GM23338 (cell line): ENCODE measurements at regions not wholly inside any gene's neighbourhood (a gene's known extent, or its start where the extent isn't known, plus 50 kb on each side); places are given as distances from the start of the nearest gene placed in this dataset.

Experiments
- ATAC-seq: fragments of 200-7000 bp; cut with Tn5 transposase; 3 replicates; pipeline ENCODE4 v1.9.1; 2020
- DNase-seq: peaks from one replicate; pipeline ENCODE4 v3.0.0-alpha.2; 2015; ENCODE audit warnings: low spot score
- H2AFZ ChIP-seq: fragments of 200-600 bp; sonication (generic); 2 replicates; pipeline ENCODE4 v1.8.0; 2016; ENCODE audit warnings: antibody characterized with exemption, mild to moderate bottlenecking, moderate library complexity
- H3F3A ChIP-seq: fragments of 200-600 bp; sonication (generic); replicated peaks from 2 replicates; pipeline ENCODE4 v1.8.0; 2017; ENCODE audit warnings: antibody characterized with exemption, mixed run types, low read depth
- H3K27ac ChIP-seq: fragments of 200-600 bp; sonication (generic); 2 replicates; pipeline ENCODE4 v1.6.1; 2016; ENCODE audit warnings: low read depth
- H3K27me3 ChIP-seq: fragments of 200-600 bp; sonication (generic); 2 replicates; pipeline ENCODE4 v1.8.0; 2016; ENCODE audit warnings: mild to moderate bottlenecking, mixed run types, moderate library complexity; ENCODE audit not compliant: insufficient read depth
- H3K36me3 ChIP-seq: fragments of 200-600 bp; sonication (generic); 2 replicates; pipeline ENCODE4 v1.8.0; 2016; ENCODE audit warnings: mild to moderate bottlenecking; ENCODE audit not compliant: insufficient read depth
- H3K4me1 ChIP-seq: fragments of 200-600 bp; sonication (generic); 2 replicates; pipeline ENCODE4 v1.8.0; 2016; ENCODE audit warnings: mild to moderate bottlenecking, moderate library complexity; ENCODE audit not compliant: insufficient read depth
- H3K4me2 ChIP-seq: fragments of 200-600 bp; sonication (generic); 2 replicates; pipeline ENCODE4 v1.7.1; 2017; ENCODE audit warnings: mixed run types
- H3K4me3 ChIP-seq: fragments of 200-600 bp; sonication (generic); 2 replicates; pipeline ENCODE4 v1.6.1; 2016; ENCODE audit warnings: mixed run types
- H3K79me2 ChIP-seq: fragments of 200-600 bp; sonication (generic); replicated peaks from 2 replicates; pipeline ENCODE4 v1.8.0; 2017; ENCODE audit warnings: mild to moderate bottlenecking; ENCODE audit not compliant: insufficient read depth
- H3K9me2 ChIP-seq: fragments of 200-600 bp; sonication (generic); 2 replicates; pipeline ENCODE4 v1.8.0; 2017; ENCODE audit not compliant: insufficient read depth
- H4K20me1 ChIP-seq: fragments of 200-600 bp; sonication (generic); replicated peaks from 2 replicates; pipeline ENCODE4 v1.8.0; 2017; ENCODE audit warnings: mild to moderate bottlenecking; ENCODE audit not compliant: insufficient read depth
- H3K27ac Mint-ChIP-seq: 2 replicates; pipeline ENCODE4 v1.8.0; 2020; ENCODE audit warnings: inconsistent platforms, mild to moderate bottlenecking, moderate library complexity, mixed read lengths
- H3K27me3 Mint-ChIP-seq: 3 replicates; pipeline ENCODE4 v1.8.0; 2022; ENCODE audit warnings: low read depth, mild to moderate bottlenecking, moderate library complexity, mixed read lengths, inconsistent platforms; ENCODE audit not compliant: insufficient read depth, poor library complexity
- H3K36me3 Mint-ChIP-seq: 3 replicates; pipeline ENCODE4 v1.8.0; 2021; ENCODE audit warnings: low read depth, mild to moderate bottlenecking, inconsistent platforms, moderate library complexity, mixed read lengths
- H3K4me1 Mint-ChIP-seq: 3 replicates; pipeline ENCODE4 v1.8.0; 2020; ENCODE audit warnings: mild to moderate bottlenecking, inconsistent platforms, mixed read lengths
- H3K4me3 Mint-ChIP-seq: 3 replicates; pipeline ENCODE4 v1.8.0; 2021; ENCODE audit warnings: moderate library complexity, mild to moderate bottlenecking, inconsistent platforms, mixed read lengths
- H3K9me3 Mint-ChIP-seq: 3 replicates; pipeline ENCODE4 v1.8.0; 2020; ENCODE audit warnings: moderate library complexity, mild to moderate bottlenecking, inconsistent platforms, mixed read lengths
- EZH2 ChIP-seq: fragments of 200-600 bp; sonication (generic); IDR thresholded peaks from one replicate; pipeline ENCODE4 v1.8.0; 2017; ENCODE audit warnings: antibody characterized with exemption, mild to moderate bottlenecking, low read depth; ENCODE audit not compliant: unreplicated experiment
- EZH2phosphoT487 ChIP-seq: fragments of 200-600 bp; sonication (generic); IDR thresholded peaks from one replicate; pipeline ENCODE4 v1.8.1; 2018; ENCODE audit warnings: antibody characterized with exemption; ENCODE audit not compliant: unreplicated experiment
- TF ChIP-seq, protein P1 (sequence below): fragments of 250-450 bp; sonication (Bioruptor Pico); IDR thresholded peaks from 2 replicates; pipeline ENCODE4 v1.5.0; 2020; ENCODE audit warnings: mild to moderate bottlenecking, moderate library complexity

GRCh38 chr2:37569131-37569823 lies 102.2 kb downstream of the CDC42EP3 start:
- H3K4me3 Mint-ChIP-seq: no peak overlapping the region
- TF ChIP-seq, protein P1, sequence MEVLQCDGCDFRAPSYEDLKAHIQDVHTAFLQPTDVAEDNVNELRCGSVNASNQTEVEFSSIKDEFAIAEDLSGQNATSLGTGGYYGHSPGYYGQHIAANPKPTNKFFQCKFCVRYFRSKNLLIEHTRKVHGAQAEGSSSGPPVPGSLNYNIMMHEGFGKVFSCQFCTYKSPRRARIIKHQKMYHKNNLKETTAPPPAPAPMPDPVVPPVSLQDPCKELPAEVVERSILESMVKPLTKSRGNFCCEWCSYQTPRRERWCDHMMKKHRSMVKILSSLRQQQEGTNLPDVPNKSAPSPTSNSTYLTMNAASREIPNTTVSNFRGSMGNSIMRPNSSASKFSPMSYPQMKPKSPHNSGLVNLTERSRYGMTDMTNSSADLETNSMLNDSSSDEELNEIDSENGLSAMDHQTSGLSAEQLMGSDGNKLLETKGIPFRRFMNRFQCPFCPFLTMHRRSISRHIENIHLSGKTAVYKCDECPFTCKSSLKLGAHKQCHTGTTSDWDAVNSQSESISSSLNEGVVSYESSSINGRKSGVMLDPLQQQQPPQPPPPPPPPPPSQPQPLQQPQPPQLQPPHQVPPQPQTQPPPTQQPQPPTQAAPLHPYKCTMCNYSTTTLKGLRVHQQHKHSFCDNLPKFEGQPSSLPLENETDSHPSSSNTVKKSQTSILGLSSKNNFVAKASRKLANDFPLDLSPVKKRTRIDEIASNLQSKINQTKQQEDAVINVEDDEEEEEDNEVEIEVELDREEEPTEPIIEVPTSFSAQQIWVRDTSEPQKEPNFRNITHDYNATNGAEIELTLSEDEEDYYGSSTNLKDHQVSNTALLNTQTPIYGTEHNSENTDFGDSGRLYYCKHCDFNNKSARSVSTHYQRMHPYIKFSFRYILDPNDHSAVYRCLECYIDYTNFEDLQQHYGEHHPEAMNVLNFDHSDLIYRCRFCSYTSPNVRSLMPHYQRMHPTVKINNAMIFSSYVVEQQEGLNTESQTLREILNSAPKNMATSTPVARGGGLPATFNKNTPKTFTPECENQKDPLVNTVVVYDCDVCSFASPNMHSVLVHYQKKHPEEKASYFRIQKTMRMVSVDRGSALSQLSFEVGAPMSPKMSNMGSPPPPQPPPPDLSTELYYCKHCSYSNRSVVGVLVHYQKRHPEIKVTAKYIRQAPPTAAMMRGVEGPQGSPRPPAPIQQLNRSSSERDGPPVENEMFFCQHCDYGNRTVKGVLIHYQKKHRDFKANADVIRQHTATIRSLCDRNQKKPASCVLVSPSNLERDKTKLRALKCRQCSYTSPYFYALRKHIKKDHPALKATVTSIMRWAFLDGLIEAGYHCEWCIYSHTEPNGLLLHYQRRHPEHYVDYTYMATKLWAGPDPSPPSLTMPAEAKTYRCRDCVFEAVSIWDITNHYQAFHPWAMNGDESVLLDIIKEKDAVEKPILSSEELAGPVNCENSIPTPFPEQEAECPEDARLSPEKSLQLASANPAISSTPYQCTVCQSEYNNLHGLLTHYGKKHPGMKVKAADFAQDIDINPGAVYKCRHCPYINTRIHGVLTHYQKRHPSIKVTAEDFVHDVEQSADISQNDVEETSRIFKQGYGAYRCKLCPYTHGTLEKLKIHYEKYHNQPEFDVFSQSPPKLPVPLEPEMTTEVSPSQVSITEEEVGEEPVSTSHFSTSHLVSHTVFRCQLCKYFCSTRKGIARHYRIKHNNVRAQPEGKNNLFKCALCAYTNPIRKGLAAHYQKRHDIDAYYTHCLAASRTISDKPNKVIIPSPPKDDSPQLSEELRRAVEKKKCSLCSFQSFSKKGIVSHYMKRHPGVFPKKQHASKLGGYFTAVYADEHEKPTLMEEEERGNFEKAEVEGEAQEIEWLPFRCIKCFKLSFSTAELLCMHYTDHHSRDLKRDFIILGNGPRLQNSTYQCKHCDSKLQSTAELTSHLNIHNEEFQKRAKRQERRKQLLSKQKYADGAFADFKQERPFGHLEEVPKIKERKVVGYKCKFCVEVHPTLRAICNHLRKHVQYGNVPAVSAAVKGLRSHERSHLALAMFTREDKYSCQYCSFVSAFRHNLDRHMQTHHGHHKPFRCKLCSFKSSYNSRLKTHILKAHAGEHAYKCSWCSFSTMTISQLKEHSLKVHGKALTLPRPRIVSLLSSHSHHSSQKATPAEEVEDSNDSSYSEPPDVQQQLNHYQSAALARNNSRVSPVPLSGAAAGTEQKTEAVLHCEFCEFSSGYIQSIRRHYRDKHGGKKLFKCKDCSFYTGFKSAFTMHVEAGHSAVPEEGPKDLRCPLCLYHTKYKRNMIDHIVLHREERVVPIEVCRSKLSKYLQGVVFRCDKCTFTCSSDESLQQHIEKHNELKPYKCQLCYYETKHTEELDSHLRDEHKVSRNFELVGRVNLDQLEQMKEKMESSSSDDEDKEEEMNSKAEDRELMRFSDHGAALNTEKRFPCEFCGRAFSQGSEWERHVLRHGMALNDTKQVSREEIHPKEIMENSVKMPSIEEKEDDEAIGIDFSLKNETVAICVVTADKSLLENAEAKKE (CRISPR knock-in tag): no peak
- Histone ChIP-seq H3K79me2 (no peaks in the 10 kb centered on the region), H3K4me3 (no peak overlapping the region), H2AFZ (no peak overlapping the region), H4K20me1 (no peaks in the 10 kb centered on the region), H3K27me3 (no peaks in the 10 kb centered on the region), H3K4me1 (no peaks in the 10 kb centered on the region), H3K4me2 (no peak overlapping the region), H3F3A (no peaks in the 10 kb centered on the region), H3K36me3 (no peaks in the 10 kb centered on the region), H3K27ac (no peak overlapping the region), H3K9me2 (no peaks in the 10 kb centered on the region)
- ATAC-seq: no peak
- no peaks in the 10 kb centered on the region for H3K36me3 Mint-ChIP-seq
- no peak for DNase-seq
- peaks cover 3% of the 10 kb centered on the region; the same call in 1 of the 3 replicates for H3K9me3 Mint-ChIP-seq
- no peak overlapping the region for H3K27ac Mint-ChIP-seq
- H3K4me1 Mint-ChIP-seq: peaks cover 3% of the 10 kb centered on the region
- H3K27me3 Mint-ChIP-seq: no peaks in the 10 kb centered on the region

- Mint-ChIP-seq H3K27me3 (no peaks in the 10 kb centered on the region), H3K27ac (no peak overlapping the region), H3K4me1 (peaks cover 3% of the 10 kb centered on the region), H3K4me3 (no peak overlapping the region), H3K9me3 (peaks cover 3% of the 10 kb centered on the region; the same call in 1 of the 3 replicates), H3K36me3 (no peaks in the 10 kb centered on the region)
- Histone ChIP-seq H3K36me3 (no peaks in the 10 kb centered on the region), H3K4me1 (no peaks in the 10 kb centered on the region), H3K4me2 (no peak overlapping the region), H3F3A (no peaks in the 10 kb centered on the region), H3K27me3 (no peaks in the 10 kb centered on the region), H3K9me2 (no peaks in the 10 kb centered on the region), H3K27ac (no peak overlapping the region), H3K79me2 (no peaks in the 10 kb centered on the region), H4K20me1 (no peaks in the 10 kb centered on the region), H3K4me3 (no peak overlapping the region), H2AFZ (no peak overlapping the region)
- DNase-seq: no peak
- no peak for TF ChIP-seq EZH2
- TF ChIP-seq EZH2phosphoT487: no peak
- ATAC-seq: no peak
These were observed 101.3 kb downstream of the CDC42EP3 start for GRCh38 chr2:37569986-37570679.
